Right ventricle myocardium superior (tissue), 1 donor: ENCODE measurements at regions not wholly inside any gene's neighbourhood (a gene's known extent, or its start where the extent isn't known, plus 50 kb on each side); places are given as distances from the start of the nearest gene placed in this dataset.

ENCODE experiments used
- ATAC-seq: fragments of 200-7000 bp; cut with Tn5 transposase; one replicate; pipeline ENCODE4 v1.9.1; 2020; ENCODE audit warnings: mild to moderate bottlenecking; ENCODE audit not compliant: poor library complexity
- DNase-seq: peaks from one replicate; pipeline ENCODE4 v3.0.0-alpha.2; 2020
- intact Hi-C: fragments of 100-400 bp; cut with DNase I; formaldehyde crosslinking; loops from one replicate; pipeline ENCODE4 v1.11.2; 2022
- donor health status: DM: no; HTN: yes; CAD: no; lungs with severe emphysema.

GRCh38 chr2:64325852-64326577 is 127.9 kb upstream of the LGALSL start:
- DNase-seq (no peak), ATAC-seq (no peak)
- intact Hi-C loops = loop anchor here (5.0 kb wide), 1 partner anchor 274 kb away; no protein-coding TSS in a partner anchor

GRCh38 chr2:64326578-64327050 is 127.3 kb upstream of the LGALSL start:
- ATAC-seq (no peak), DNase-seq (no peak)
- intact Hi-C loops = loop anchor here (5.0 kb wide), 1 partner anchor 274 kb away; no protein-coding TSS in a partner anchor

GRCh38 chr2:64327129-64327509 is 126.8 kb upstream of the LGALSL start:
- DNase-seq (no peak), ATAC-seq (no peak)
- intact Hi-C loops = loop anchor here (5.0 kb wide), 1 partner anchor 275 kb away; no protein-coding TSS in a partner anchor

- ATAC-seq (peak; percentile 77), DNase-seq (peak; percentile 67)
- intact Hi-C loops = loop anchor here (5.0 kb wide), 1 partner anchor 275 kb away; no protein-coding TSS in a partner anchor
Observed at GRCh38 chr2:64327510-64328414, 126.2 kb upstream of the LGALSL start.

DNA sequence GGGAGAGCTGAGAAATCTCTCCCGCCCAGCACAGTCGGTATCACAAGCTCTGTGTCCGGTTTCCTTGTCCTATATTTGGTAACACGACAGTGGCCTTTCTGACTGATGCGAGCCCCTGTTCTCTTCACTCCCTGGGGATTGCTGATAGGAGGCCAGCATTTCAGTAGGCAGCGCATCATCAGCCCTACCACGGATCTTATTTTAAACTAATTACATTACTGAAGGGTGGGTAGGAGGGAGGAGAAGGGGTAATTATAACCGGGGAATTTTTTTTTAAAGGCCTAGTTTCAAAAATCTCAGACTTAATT is 125.6 kb upstream of the LGALSL start:
- ATAC-seq = no peak

GRCh38 chr2:64328756-64329155 is 125.2 kb upstream of the LGALSL start:
- ATAC-seq (no peak), DNase-seq (no peak)
- intact Hi-C loops = loop anchor here (5.0 kb wide), 1 partner anchor 276 kb away; no protein-coding TSS in a partner anchor

More for the DNA sequence above, 125.6 kb upstream of the LGALSL start:
- DNase-seq = no peak
- intact Hi-C loops = loop anchor here (5.0 kb wide), 1 partner anchor 276 kb away; no protein-coding TSS in a partner anchor

DNA sequence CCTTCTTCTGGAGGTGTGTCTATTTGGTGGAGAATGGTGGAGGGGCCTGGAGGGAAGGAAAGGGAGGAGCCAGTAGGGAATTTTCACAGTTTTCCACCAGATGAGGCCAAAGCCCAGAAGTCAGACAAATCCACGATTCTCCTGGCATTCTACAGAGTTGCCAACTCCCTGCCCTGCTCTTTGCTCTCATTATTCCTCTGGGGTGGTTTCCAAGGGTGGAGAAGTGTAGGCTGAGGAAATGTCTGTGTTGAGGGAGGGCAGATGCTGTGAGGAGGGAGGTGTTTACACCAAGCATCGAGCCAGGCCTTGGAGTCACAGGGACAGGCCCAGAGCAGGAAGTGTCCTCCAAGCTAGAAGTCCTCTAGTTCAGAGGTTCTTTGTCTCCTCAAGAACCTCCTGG is 124.1 kb upstream of the LGALSL start:
- ATAC-seq (peak; percentile 56), DNase-seq (no peak)
- intact Hi-C loops = loop anchor here (2.0 to 5.0 kb wide), 3 partner anchors 159 to 278 kb away; no protein-coding TSS in a partner anchor

GRCh38 chr2:64330281-64331113 is 123.5 kb upstream of the LGALSL start:
- DNase-seq (peak; percentile 84), ATAC-seq (peak; percentile 85)
- intact Hi-C loops = loop anchor here (2.0 to 5.0 kb wide), 2 partner anchors 158 to 232 kb away; no protein-coding TSS in a partner anchor

DNA sequence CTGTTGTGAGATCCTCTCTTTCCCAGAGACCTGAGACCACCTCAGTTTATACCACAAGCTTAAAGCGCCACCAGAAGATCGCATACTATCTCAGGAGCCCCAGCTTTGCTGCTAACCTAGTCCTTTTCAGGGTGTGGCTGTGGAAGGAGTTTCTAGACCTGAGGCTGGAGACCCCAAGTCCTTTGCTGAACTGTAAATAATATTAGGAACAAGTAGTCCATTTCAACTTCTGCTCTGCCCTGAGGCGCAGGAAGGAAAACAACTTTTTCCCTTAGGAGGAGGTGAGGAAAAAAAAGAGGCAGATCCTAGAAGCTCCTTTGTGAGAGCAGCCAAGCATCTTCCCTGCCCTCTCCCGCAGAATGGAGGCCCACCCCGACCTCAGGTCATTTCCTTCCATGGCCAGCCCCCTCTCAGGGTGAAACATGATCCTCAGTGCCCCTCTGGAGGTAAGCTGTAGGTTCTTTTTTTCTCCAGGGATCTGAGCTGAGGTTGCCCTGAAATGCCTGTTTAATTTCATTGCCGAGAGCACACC is 122.8 kb upstream of the LGALSL start:
- DNase-seq (no peak), ATAC-seq (no peak)
- intact Hi-C loops = loop anchor here (2.0 to 5.0 kb wide), 2 partner anchors 158 to 231 kb away; no protein-coding TSS in a partner anchor

DNA sequence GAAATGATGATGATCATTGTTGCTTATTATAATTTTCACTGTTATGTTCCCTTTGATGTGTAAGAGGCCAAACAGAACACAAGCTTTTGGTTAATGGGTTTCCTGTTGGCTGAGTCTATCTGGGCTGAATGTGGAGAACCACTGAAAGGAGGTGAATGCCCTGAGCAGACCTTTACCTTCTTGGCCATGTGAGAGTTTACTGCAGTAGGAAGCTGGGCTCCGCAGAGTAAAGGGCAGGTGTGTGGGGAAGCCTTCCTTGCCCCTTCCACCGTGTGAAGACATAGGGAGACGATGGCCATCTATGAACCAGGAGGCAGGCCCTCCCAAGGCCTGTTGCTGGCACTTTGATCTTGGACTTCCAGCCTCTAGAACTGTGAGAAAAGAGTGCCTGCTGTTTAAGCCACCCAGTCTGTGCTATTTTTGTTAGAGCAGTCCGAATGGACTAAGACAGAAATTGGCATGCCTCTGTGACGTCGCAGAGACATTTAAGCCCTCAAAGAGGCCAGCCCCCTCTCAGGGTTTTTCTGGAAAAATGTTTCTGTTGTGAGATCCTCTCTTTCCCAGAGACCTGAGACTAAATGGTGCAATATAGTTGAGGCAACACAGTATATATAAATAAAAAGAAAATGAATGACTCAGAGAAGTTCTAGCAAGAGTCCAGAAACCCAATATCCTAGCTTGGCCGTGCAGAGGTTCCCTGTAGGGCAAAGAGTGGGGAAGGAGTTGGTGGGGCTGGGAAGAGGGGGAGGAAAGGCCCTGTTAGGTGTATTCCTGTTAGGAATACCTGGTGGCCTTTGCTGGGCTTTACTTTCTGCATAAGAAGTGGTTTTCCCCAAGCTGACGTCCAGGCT is 121.9 kb upstream of the LGALSL start:
- ATAC-seq (no peak), DNase-seq (no peak)
- intact Hi-C loops = loop anchor here (2.0 to 5.0 kb wide), 2 partner anchors 157 to 230 kb away; no protein-coding TSS in a partner anchor

DNA sequence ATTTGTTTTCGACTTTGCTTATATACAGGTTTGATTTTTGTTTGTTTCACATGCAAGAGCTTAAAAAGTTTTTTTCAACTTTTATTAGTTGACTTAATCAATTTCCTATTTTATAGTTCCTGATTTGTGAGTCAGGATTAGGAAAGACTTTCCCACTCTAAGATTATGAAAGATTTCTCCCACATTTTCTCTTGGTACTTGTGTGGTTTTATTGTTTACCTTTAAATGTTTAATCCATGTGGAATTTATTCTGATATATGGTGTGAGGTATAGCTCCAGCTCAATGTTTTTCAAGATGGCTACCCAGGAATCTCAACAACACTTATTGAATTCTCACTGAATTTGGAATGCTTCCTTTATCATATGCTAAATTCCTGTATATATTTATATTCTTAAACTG is 117.8 kb upstream of the LGALSL start:
- ATAC-seq (no peak), DNase-seq (no peak)
- intact Hi-C loops = no loop called here

DNA sequence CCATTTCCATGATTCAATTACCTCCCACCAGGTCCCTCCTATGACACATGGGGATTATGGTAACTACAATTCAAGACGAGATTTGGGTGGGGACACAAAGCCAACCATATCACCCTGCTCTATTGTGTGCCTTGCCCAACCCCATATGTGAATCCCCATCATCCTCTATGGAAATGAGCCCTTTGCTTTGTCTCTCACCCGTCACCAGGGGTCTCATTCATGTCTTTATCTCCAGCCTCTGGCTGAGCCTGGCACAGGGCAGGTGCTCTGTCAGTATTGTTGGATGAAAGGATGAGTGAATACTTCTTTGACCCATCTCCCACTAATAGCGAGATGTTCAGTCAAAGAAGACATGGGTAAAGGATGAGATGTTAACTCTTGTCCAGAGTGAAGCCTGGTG is 116.6 kb upstream of the LGALSL start:
- intact Hi-C loops = no loop called here
- ATAC-seq = no peak
- DNase-seq = no peak

DNA sequence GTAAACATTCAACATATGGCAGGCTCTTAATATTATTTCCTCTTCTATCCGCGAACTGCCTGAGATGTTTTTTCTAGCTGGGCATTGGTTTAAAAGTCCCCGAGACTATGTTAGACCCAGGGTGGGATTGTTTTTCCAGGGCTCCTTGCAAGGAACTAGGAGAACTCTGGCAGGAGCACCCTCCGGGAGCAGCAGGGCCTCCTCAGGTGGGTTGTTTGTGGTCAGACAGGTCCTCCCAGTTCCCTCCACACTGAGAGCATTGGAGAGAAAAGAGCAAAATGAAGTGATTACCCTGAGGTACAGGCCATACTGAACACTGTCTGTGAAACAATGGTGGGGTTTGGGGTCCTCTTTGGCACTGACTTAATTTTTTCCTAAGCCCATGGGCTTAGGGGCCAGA is 115.9 kb upstream of the LGALSL start:
- no peak for DNase-seq
- ATAC-seq = no peak
- intact Hi-C loops = no loop called here

DNA sequence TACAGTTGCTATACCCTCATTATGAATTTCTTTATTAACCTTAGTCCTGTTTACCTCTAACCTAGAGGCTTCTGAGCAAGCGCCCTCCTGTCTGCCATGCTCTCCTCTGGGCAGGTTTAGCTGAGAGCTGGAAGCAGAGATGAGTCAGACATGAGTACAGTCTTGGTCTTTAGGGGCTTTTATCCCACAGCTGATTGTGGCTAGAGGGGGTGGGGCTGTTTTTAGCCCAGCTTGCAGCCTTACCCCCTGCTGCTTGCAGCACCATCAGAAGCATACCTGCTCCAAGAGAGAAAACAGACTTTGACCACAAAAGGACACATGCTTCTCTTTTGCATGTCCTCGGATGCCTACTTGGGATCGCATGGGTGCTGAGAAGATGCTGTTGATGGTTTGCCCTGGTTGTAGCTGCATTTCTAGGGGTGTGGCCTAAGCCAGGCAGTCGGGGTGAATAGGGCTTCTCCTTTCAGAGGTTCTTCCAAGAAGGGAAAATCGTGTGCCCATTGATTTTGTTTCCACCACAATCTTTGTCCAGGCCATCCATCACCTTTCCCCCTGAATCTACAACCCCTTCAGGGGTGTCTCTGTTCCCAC is 115.0 kb upstream of the LGALSL start:
- intact Hi-C loops = no loop called here
- DNase-seq = no peak
- no peak for ATAC-seq

DNA sequence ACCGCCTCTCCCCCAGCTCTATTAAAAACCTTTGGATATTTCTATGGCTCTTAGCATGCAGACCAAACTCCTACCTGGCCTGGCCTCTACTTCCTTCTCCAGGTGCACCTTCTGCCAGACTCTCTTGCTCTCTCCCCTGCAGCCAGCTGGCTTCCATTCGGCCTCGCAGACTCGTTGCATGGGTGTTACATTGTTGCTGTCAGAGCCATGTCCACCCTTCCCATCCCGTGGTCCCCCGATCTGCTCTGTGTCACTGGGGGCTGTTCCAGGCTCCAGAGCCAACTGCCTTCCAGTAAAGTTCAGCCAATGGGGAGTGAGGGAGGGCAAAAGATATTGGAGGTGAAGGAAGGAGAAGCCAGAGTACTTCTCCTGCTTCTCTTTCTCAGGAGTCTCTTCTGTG is 112.5 kb upstream of the LGALSL start:
- no peak for ATAC-seq
- DNase-seq = no peak
- intact Hi-C loops = no loop called here

GRCh38 chr2:64342195-64343099 is 111.5 kb upstream of the LGALSL start:
- no peak for ATAC-seq
- intact Hi-C loops = no loop called here
- DNase-seq = no peak
